GM12878 (cell line): ENCODE measurements at regions not wholly inside any gene's neighbourhood (a gene's known extent, or its start where the extent isn't known, plus 50 kb on each side); places are given as distances from the start of the nearest gene placed in this dataset.

ENCODE experiments used
- ATAC-seq: fragments of 200-7000 bp; cut with Tn5 transposase; 3 replicates; pipeline ENCODE4 v1.9.1; 2020; ENCODE audit warnings: mild to moderate bottlenecking, moderate library complexity
- BruUV-seq: library from RNA; stranded (reverse); fragments of 400-500 nt; replicated peaks from 2 replicates; lab custom pipeline; 2021; lab: Mats Ljungman, UMichigan
- CTCF ChIA-PET: fragments of 300-600 bp; sonication (Branson Sonifier 250); formaldehyde crosslinking; extraction: SDS; loops from one replicate; lab custom pipeline; 2021; ENCODE audit warnings: inconsistent platforms; lab: Yijun Ruan, JAX
- POLR2A ChIA-PET: fragments of 350-600 bp; formaldehyde crosslinking; extraction: SDS; loops from one replicate; lab custom pipeline; 2021; ENCODE audit warnings: inconsistent platforms; lab: Charles Lee
- RAD21 ChIA-PET: fragments of 300-600 bp; sonication (Branson Sonifier 250); formaldehyde crosslinking; loops from one replicate; lab custom pipeline; 2023; ENCODE audit warnings: antibody characterized with exemption; ENCODE audit not compliant: unreplicated experiment; lab: Charles Lee
- SMC1A ChIA-PET: fragments of 300-600 bp; sonication (Branson Sonifier 250); formaldehyde crosslinking; loops from one replicate; lab custom pipeline; 2023; ENCODE audit not compliant: unreplicated experiment, uncharacterized antibody; lab: Charles Lee
- DNase-seq: peaks from one replicate; pipeline ENCODE4 v3.0.0-alpha.2; 2011; ENCODE audit warnings: low read depth, low spot score
- FAIRE-seq: peaks from 3 replicates; lab custom pipeline; 2011; peaks lifted over from hg19 to GRCh38; lab: Jason Lieb, UNC
- H2AFZ ChIP-seq: 2 replicates; pipeline ENCODE4 v1.6.0; 2011; ENCODE audit warnings: low read depth, low read length, control low read depth; ENCODE audit not compliant: control insufficient read depth
- H3K27ac ChIP-seq: 2 replicates; pipeline ENCODE4 v1.5.1; 2011; ENCODE audit warnings: control low read depth; ENCODE audit not compliant: control insufficient read depth, insufficient read depth
- H3K27me3 ChIP-seq, 2 experiments: replicated peaks in 1 of 2; 2 replicates each; pipeline versions ENCODE4 v1.6.0 to v1.6.1; 2011; ENCODE audit warnings: low read length in 1 of 2; ENCODE audit not compliant: control insufficient read depth in 2 of 2, insufficient read depth in 2 of 2
- H3K36me3 ChIP-seq, 2 experiments: 2 replicates each; pipeline ENCODE4 v1.5.1; 2011; ENCODE audit warnings: low read length in 1 of 2; ENCODE audit not compliant: control insufficient read depth in 2 of 2, insufficient read depth in 2 of 2
- H3K4me1 ChIP-seq: 2 replicates; pipeline ENCODE4 v1.6.1; 2011; ENCODE audit warnings: mild to moderate bottlenecking, low read length, moderate library complexity, mixed read lengths; ENCODE audit not compliant: control insufficient read depth, insufficient read depth
- H3K4me2 ChIP-seq: 2 replicates; pipeline ENCODE4 v1.6.0; 2011; ENCODE audit warnings: control low read depth; ENCODE audit not compliant: control insufficient read depth, insufficient read depth
- H3K4me3 ChIP-seq: fragments of 200-600 bp; sonication (generic); 2 replicates; pipeline ENCODE4 v1.5.1; 2016
- H3K79me2 ChIP-seq: 2 replicates; pipeline ENCODE4 v1.6.0; 2011; ENCODE audit warnings: low read length; ENCODE audit not compliant: control insufficient read depth, insufficient read depth
- H3K9ac ChIP-seq: 2 replicates; pipeline ENCODE4 v1.8.0; 2011; ENCODE audit warnings: low read length, control low read depth, mixed read lengths; ENCODE audit not compliant: control insufficient read depth, insufficient read depth
- H3K9me3 ChIP-seq: replicated peaks from 3 replicates; pipeline ENCODE4 v1.5.1; 2011; ENCODE audit warnings: mild to moderate bottlenecking, low read length; ENCODE audit not compliant: control insufficient read depth, insufficient read depth
- H4K20me1 ChIP-seq: 2 replicates; pipeline ENCODE4 v1.6.0; 2011; ENCODE audit not compliant: control insufficient read depth, insufficient read depth
- CBX5 ChIP-seq: sonication (generic); IDR thresholded peaks from 2 replicates; pipeline ENCODE4 v1.6.1; 2016; ENCODE audit warnings: low read depth, moderate library complexity, mild to moderate bottlenecking, inconsistent platforms
- CTCF ChIP-seq, 3 experiments: IDR thresholded peaks in 2 of 3; conservative IDR thresholded peaks in 1 of 3; 2 replicates each; pipeline ENCODE4 v1.5.1; 2011; ENCODE audit warnings: low read depth in 3 of 3, low read length in 3 of 3, mild to moderate bottlenecking in 3 of 3, control low read depth in 2 of 3, moderate library complexity in 2 of 3, inconsistent platforms in 1 of 3, mixed read lengths in 1 of 3; ENCODE audit not compliant: control insufficient read depth in 2 of 3, insufficient read depth in 1 of 3; ENCODE audit errors: extremely low read depth in 1 of 3
- ETV6 ChIP-seq, 2 experiments: fragments of 450-650 bp in 1 of 2; IDR thresholded peaks in 1 of 2; conservative IDR thresholded peaks in 1 of 2; 2 replicates each; pipeline ENCODE4 v1.6.1; 2014; ENCODE audit warnings: antibody characterized with exemption in 1 of 2, borderline replicate concordance in 1 of 2, low read depth in 1 of 2, mild to moderate bottlenecking in 1 of 2, moderate library complexity in 1 of 2
- SUPT20H ChIP-seq: IDR thresholded peaks from 2 replicates; pipeline ENCODE4 v1.6.1; 2011; ENCODE audit warnings: low read depth, mild to moderate bottlenecking, low read length, moderate library complexity, borderline replicate concordance; ENCODE audit not compliant: control insufficient read depth
- WGBS: methylation state at CpG from one replicate; pipeline ENCODE4 v1.1.6; 2016; ENCODE audit warnings: low lambda C conversion rate; ENCODE audit not compliant: insufficient replicate concordance, insufficient coverage; ENCODE audit errors: missing lambda C conversion rate; 5-methylcytosine and 5-hydroxymethylcytosine counted together
- in situ Hi-C: fragments of 300-500 bp; cut with MboI; formaldehyde crosslinking; loops from 9 replicates; pipeline ENCODE4 v1.14.3; 2018; ENCODE audit warnings: mixed read lengths
- intact Hi-C: fragments of 100-400 bp; cut with micrococcal nuclease; formaldehyde crosslinking; loops from one replicate; pipeline ENCODE4 v1.14.2; 2022; ENCODE audit not compliant: unreplicated experiment

DNA sequence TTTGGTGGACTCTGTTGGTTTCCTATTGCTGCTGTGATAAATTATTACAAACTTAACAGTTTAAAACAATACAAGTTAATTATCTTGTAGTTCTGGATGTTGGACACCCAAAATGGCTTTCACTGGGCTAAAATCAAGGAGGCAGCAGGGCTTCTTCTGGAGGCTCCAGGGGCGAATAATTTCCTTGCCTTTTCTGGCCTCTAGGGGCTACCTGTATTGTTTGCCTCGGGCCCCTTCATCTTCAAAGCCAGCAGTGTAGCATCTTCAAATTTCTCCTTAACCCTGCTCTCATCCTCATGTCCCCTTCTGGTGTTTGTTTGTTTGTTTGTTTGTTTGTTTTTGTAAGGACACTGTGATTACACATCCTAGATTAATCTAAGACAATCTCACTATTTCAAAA, 60.5 kb upstream of the ANKEF1 start:
- Histone ChIP-seq H3K4me3 (no peak overlapping the region), H3K9ac (no peak overlapping the region), H3K9me3 (no peaks in the 10 kb centered on the region), H4K20me1 (no peaks in the 10 kb centered on the region), H3K4me2 (no peak overlapping the region), H3K4me1 (no peaks in the 10 kb centered on the region), H2AFZ (no peak overlapping the region), H3K27me3 (no peaks in the 10 kb centered on the region; a peak in 1 of 4 replicates), H3K79me2 (no peaks in the 10 kb centered on the region), H3K27ac (no peak overlapping the region), H3K36me3 (no peaks in the 10 kb centered on the region)
- no peak for FAIRE-seq
- ChIA-PET POLR2A (no interaction called here), RAD21 (no interaction called here), CTCF (interaction anchor here (1.1 kb wide), 1 partner anchor 111 kb away, joined by 3 read pairs; no protein-coding TSS in a partner anchor), SMC1A (no interaction called here)
- 3% methylated on average over 2 of the region's 2 CpGs for WGBS
- BruUV-seq: no TSS peak
- intact Hi-C loops: loop anchor here (10.0 kb wide), 3 partner anchors 250 to 1570 kb away; no protein-coding TSS in a partner anchor
- in situ Hi-C loops: no loop called here
- TF ChIP-seq SUPT20H: no peak
- TF ChIP-seq CBX5: no peak
- no peak for TF ChIP-seq ETV6 (conservative IDR thresholded peaks at IDR 0.05 in 1 of 2, IDR thresholded peaks at IDR 0.05 in 1 of 2; ENCODE audit: borderline replicate concordance in 1 of 2, low read depth in 1 of 2)
- TF ChIP-seq CTCF (IDR thresholded peaks at IDR 0.05 in 2 of 3, conservative IDR thresholded peaks at IDR 0.05 in 1 of 3; ENCODE audit: control insufficient read depth in 2 of 3, extremely low read depth in 1 of 3, insufficient read depth in 1 of 3, low read depth in 3 of 3, low read length in 3 of 3): peak in 1 of 3 experiments; percentile 36; a peak in 3 of 6 replicates
- no peak for DNase-seq
- ATAC-seq: peak; percentile 59
